Fibroblast of mammary gland (primary cell): ENCODE measurements at regions not wholly inside any gene's neighbourhood (a gene's known extent, or its start where the extent isn't known, plus 50 kb on each side); places are given as distances from the start of the nearest gene placed in this dataset.

ENCODE experiments used
- DNase-seq: peaks from one replicate; pipeline ENCODE4 v3.0.0-alpha.2; 2010; ENCODE audit warnings: low read depth
- H3K4me3 ChIP-seq: 2 replicates; pipeline ENCODE4 v1.5.1; 2011; ENCODE audit warnings: low read depth, mild to moderate bottlenecking, low read length, moderate library complexity; ENCODE audit not compliant: control insufficient read depth
- CTCF ChIP-seq: conservative IDR thresholded peaks from 2 replicates; pipeline ENCODE4 v1.5.1; 2011; ENCODE audit warnings: low read depth, low read length, inconsistent platforms; ENCODE audit not compliant: control insufficient read depth, insufficient read depth

GRCh38 chr1:108072212-108072611 lies 107.2 kb upstream of the VAV3 start:
- DNase-seq: no peak
- no peak for TF ChIP-seq CTCF
- no peak overlapping the region for H3K4me3 ChIP-seq

- no peak overlapping the region for H3K4me3 ChIP-seq
- DNase-seq: no peak
- TF ChIP-seq CTCF: no peak
Measured at GRCh38 chr1:108071601-108072000, 106.6 kb upstream of the VAV3 start.

GRCh38 chr1:108070662-108071061 lies 105.7 kb upstream of the VAV3 start:
- no peak for DNase-seq

GRCh38 chr1:108067884-108068540 lies 103.0 kb upstream of the VAV3 start:
- H3K4me3 ChIP-seq: no peak overlapping the region
- no peak for DNase-seq
- TF ChIP-seq CTCF: no peak

More at GRCh38 chr1:108070662-108071061, 105.7 kb upstream of the VAV3 start:
- no peak overlapping the region for H3K4me3 ChIP-seq
- no peak for TF ChIP-seq CTCF

- no peak overlapping the region for H3K4me3 ChIP-seq
- no peak for TF ChIP-seq CTCF
- DNase-seq: no peak
Measured at GRCh38 chr1:108066808-108067207, 101.8 kb upstream of the VAV3 start.

DNA sequence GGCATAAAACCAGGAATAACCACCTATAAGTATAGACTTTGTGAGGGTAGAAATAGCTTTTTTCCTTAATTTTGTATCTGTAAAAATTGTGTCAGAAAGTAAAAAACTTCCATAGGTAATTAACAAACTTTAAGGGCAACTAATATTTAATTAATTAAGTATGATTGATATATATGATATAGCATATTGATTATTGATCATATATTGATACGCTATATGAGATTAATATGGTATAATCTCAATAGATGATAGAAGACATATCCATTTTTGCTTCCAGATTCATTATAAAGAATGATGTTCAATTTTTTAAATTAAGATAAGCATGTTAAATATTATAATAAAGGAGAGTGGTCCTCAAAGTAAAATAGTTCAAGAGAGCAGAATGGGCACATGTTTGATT lies 99.3 kb upstream of the VAV3 start:
- TF ChIP-seq CTCF: no peak
- DNase-seq: no peak
- H3K4me3 ChIP-seq: no peak overlapping the region

- no peak for DNase-seq
- TF ChIP-seq CTCF: no peak
- no peak overlapping the region for H3K4me3 ChIP-seq
Measured at GRCh38 chr1:108063703-108064102, 98.7 kb upstream of the VAV3 start.
